ENCODE measurements at regions not wholly inside any gene's neighbourhood (a gene's known extent, or its start where the extent isn't known, plus 50 kb on each side); places are given as distances from the start of the nearest gene placed in this dataset.

- TF ChIP-seq EP300 (IDR thresholded peaks at IDR 0.05) (no peak), CTCF (IDR thresholded peaks at IDR 0.05) (no peak), POLR2A (IDR thresholded peaks at IDR 0.05) (no peak)
Observed at GRCh38 chr4:100838286-100838685, 320.5 kb upstream of the EMCN start.

Measured in sigmoid colon (tissue), 4 donors.